ENCODE measurements at regions not wholly inside any gene's neighbourhood (a gene's known extent, or its start where the extent isn't known, plus 50 kb on each side); places are given as distances from the start of the nearest gene placed in this dataset.

DNA sequence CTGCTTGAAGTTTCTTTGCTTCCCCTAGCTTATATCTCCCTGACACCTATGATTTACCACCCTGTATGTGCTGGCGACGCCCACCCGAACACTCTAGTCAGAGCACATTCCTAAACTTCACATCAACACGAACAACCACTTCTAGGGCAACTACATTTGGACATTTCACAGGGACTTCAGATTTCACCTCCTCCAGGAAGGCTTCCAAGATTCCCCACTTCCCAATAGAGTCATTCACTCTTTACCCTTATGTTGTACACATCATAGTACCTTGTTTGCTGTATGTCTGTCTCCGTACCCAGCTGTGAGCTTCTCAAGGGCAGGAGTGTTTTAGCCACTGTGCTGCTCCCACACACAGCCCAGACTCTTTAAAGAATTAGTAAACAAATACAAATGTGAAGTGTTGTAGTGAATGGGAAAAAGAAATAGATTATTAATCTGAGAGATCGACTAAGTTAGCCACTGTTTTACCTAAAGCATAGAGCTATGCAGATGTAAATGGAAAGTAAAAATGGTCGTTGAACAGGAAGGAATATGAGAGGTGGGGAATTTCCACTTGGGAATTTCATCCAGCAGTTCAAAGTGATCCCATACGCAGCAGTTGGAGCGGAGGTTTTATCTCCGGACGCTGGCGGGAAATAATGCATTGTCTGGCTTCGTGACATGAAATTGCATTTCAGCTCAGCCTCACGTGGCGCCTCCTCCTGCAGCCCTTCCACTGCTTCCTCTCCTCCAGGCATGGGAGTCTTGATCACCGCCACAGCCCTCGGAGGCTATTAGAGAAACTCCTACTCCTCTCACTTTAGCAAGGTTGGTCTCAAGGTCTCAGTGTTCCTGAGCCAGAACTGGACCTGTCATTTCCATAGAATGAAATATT lies 233.4 kb upstream of the COPS8 start:
- no peak overlapping the region for H3K4me3 Mint-ChIP-seq
- H3K27me3 Mint-ChIP-seq (ENCODE audit: low read depth), result peaks cover 27% of the 10 kb centered on the region
- H3K27ac Mint-ChIP-seq (ENCODE audit: unreplicated experiment), result no peak overlapping the region
- no peak for DNase-seq (ENCODE audit: low read depth, low spot score)
- peaks cover 55% of the 10 kb centered on the region for H3K4me1 Mint-ChIP-seq
- H3K9me3 Mint-ChIP-seq, result peaks cover 6% of the 10 kb centered on the region
- TF ChIP-seq, protein P1, sequence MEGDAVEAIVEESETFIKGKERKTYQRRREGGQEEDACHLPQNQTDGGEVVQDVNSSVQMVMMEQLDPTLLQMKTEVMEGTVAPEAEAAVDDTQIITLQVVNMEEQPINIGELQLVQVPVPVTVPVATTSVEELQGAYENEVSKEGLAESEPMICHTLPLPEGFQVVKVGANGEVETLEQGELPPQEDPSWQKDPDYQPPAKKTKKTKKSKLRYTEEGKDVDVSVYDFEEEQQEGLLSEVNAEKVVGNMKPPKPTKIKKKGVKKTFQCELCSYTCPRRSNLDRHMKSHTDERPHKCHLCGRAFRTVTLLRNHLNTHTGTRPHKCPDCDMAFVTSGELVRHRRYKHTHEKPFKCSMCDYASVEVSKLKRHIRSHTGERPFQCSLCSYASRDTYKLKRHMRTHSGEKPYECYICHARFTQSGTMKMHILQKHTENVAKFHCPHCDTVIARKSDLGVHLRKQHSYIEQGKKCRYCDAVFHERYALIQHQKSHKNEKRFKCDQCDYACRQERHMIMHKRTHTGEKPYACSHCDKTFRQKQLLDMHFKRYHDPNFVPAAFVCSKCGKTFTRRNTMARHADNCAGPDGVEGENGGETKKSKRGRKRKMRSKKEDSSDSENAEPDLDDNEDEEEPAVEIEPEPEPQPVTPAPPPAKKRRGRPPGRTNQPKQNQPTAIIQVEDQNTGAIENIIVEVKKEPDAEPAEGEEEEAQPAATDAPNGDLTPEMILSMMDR (conservative IDR thresholded peaks at IDR 0.05), result no peak
- no peaks in the 10 kb centered on the region for H3K36me3 Mint-ChIP-seq (ENCODE audit: low read depth)

GRCh38 chr2:236852977-236853374 lies 232.7 kb upstream of the COPS8 start:
- peaks cover 27% of the 10 kb centered on the region for H3K27me3 Mint-ChIP-seq (ENCODE audit: low read depth)
- H3K4me1 Mint-ChIP-seq, result peaks cover 58% of the 10 kb centered on the region
- H3K36me3 Mint-ChIP-seq (ENCODE audit: low read depth), result no peaks in the 10 kb centered on the region
- TF ChIP-seq, protein P1 (conservative IDR thresholded peaks at IDR 0.05), result no peak
- no peak overlapping the region for H3K27ac Mint-ChIP-seq (ENCODE audit: unreplicated experiment)
- no peak for DNase-seq (ENCODE audit: low read depth, low spot score)
- H3K4me3 Mint-ChIP-seq, result no peak overlapping the region
- peaks cover 4% of the 10 kb centered on the region for H3K9me3 Mint-ChIP-seq

- H3K27me3 Mint-ChIP-seq (ENCODE audit: low read depth), result peaks cover 27% of the 10 kb centered on the region
- no peak overlapping the region for H3K27ac Mint-ChIP-seq (ENCODE audit: unreplicated experiment)
- H3K4me3 Mint-ChIP-seq, result peak overlapping the region; percentile 58
- peaks cover 4% of the 10 kb centered on the region for H3K9me3 Mint-ChIP-seq
- TF ChIP-seq, protein P1 (conservative IDR thresholded peaks at IDR 0.05), result no peak
- H3K36me3 Mint-ChIP-seq (ENCODE audit: low read depth), result no peaks in the 10 kb centered on the region
- peak; percentile 52 for DNase-seq (ENCODE audit: low read depth, low spot score)
- peaks cover 58% of the 10 kb centered on the region for H3K4me1 Mint-ChIP-seq
Measured at GRCh38 chr2:236853585-236854051, 232.1 kb upstream of the COPS8 start.

- DNase-seq (ENCODE audit: low read depth, low spot score), result no peak
- Mint-ChIP-seq H3K27me3 (ENCODE audit: low read depth) (peaks cover 29% of the 10 kb centered on the region), H3K27ac (ENCODE audit: unreplicated experiment) (no peak overlapping the region), H3K36me3 (ENCODE audit: low read depth) (no peaks in the 10 kb centered on the region), H3K9me3 (peaks cover 4% of the 10 kb centered on the region), H3K4me3 (no peak overlapping the region), H3K4me1 (peaks cover 64% of the 10 kb centered on the region)
- TF ChIP-seq, protein P1 (conservative IDR thresholded peaks at IDR 0.05), result no peak
Measured at GRCh38 chr2:236855176-236855865, 230.4 kb upstream of the COPS8 start.

DNA sequence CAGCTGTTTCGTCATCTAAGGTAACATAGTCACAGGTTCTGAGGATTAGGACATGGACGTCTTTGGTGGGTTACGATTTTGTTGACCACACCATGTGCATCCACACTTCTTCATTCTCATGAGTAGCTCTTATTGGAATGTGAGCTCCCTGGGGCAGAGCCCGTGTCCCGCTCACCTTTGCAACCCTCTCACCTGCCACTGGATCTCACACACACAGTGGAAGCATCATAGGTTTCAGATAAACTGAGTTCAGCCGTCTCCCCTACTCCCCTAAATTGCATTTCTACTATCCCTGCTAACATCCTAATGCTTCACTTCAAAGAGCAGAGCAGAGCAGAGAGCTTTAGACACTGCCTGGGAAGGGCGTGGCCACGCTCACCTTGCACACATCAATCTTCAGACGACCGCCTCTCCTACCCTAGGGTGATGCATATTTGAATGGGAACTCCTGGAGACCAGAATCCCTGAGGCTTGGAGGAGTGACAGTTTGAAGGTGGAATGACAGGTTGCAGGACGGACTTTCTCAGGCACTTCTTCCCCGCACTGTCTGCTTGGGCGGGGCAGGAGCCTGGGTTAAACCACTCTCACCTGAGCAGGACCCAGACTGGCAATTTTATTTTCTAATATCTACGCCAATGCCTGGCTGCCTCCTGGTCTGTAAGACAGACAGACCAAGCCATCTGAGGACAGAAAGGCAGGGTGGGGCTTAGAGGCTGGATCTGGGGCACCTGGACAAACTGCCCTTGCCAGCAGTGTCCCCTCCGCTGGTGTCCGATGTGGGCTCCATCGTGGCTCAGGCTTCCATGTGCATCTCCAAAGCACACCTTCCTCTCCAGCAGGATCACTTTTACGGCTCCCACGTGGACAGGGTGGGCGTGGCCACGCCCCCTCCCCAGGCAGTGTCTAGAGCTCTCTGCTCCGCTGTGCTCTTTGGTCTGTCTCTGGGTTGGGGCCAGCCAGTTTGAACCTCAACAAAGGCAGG lies 229.5 kb upstream of the COPS8 start:
- TF ChIP-seq, protein P1 (conservative IDR thresholded peaks at IDR 0.05), result no peak
- no peak for DNase-seq (ENCODE audit: low read depth, low spot score)
- H3K36me3 Mint-ChIP-seq (ENCODE audit: low read depth), result no peaks in the 10 kb centered on the region
- no peak overlapping the region for H3K27ac Mint-ChIP-seq (ENCODE audit: unreplicated experiment)
- peaks cover 63% of the 10 kb centered on the region for H3K4me1 Mint-ChIP-seq
- peaks cover 4% of the 10 kb centered on the region for H3K9me3 Mint-ChIP-seq
- peaks cover 25% of the 10 kb centered on the region for H3K27me3 Mint-ChIP-seq (ENCODE audit: low read depth)
- H3K4me3 Mint-ChIP-seq, result no peak overlapping the region

Measured in neural crest cell (in vitro differentiated cells).